Globus pallidus (tissue), 1 donor: ENCODE measurements at regions not wholly inside any gene's neighbourhood (a gene's known extent, or its start where the extent isn't known, plus 50 kb on each side); places are given as distances from the start of the nearest gene placed in this dataset.
"Not testable (repeated sequence)": the region's sequence is repeated elsewhere in the genome, so short reads cannot be mapped to it uniquely, and the experiment has no call there.

ENCODE experiments used
- DNase-seq: peaks from one replicate; pipeline ENCODE4 v3.0.0-alpha.2; 2015; ENCODE audit warnings: low spot score

- no peak for DNase-seq
Observed at GRCh38 chr20:48381353-48382120, 446.3 kb downstream of the PREX1 start.

DNA sequence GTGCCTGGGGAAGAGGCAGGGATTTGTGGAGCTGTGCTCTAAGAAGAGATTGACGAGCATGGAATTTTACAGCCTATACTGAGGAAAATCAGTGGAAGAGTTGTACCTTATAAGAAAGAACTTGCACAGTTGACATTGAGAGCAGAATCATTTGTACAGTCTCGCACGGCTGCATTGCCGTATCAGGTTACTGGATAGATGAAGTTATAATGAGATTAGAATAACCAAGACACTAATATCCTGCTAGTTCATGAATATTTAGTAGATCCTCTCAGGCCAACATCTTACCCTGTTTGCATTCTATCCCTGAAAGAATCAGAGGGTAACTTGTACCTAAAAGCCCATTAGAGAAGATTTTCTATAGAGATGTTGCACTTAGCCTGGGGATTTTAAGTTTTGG, 447.1 kb downstream of the PREX1 start:
- DNase-seq: no peak

DNA sequence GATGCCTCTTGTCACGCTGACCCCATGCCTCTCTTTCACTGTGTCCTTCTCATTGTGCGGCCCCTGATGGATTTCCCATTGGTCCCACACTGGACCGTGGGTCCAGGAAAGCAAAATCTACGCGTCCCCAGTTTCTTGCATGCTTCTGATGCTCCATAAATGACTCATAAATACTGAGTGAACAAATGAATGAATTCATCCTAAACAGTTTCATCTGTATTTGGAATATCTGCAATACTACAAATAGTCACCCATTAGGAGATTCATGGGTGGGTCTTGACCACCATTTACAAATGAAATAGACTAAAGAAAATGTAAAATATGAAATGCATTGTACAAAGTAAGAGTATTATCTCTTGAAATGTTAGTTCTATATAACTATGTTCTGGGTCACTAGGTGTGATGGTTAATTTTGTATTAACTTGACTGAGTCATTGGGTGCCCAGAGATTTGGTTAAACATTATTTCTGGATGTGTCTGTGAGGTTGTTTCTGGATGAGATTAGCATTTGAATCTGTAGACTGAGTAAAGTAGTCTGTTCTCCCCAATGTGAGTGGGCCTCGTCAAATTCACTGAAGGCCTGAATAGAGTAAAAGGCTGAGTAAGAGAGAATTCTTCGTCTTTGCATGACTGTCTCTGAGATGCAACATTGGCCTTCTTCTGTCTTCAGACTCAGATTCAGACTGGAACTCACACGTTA, 448.7 kb downstream of the PREX1 start:
- DNase-seq: no peak

DNA sequence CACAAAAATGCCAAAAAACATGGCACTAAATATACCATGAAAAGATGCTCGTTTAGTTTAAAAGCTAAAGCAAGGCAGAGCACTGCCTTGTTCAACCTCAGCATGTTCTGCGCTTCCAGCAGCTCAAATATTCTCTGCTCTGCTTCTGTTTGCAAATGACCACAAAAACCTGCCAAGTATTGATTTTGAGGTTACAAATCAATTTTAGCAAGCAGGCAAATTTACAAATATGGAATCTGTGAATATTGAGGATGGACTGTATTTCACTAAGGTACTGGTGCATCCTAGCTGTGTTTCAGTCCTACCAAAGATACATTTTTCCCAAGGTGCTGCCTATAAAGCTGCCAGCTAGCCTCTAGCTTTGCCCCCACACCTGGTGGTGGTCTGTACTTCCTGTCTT, 449.9 kb downstream of the PREX1 start:
- no peak for DNase-seq

GRCh38 chr20:48375804-48376203, 452.0 kb downstream of the PREX1 start:
- no peak for DNase-seq

GRCh38 chr20:48374991-48375595, 452.7 kb downstream of the PREX1 start:
- DNase-seq: no peak

DNA sequence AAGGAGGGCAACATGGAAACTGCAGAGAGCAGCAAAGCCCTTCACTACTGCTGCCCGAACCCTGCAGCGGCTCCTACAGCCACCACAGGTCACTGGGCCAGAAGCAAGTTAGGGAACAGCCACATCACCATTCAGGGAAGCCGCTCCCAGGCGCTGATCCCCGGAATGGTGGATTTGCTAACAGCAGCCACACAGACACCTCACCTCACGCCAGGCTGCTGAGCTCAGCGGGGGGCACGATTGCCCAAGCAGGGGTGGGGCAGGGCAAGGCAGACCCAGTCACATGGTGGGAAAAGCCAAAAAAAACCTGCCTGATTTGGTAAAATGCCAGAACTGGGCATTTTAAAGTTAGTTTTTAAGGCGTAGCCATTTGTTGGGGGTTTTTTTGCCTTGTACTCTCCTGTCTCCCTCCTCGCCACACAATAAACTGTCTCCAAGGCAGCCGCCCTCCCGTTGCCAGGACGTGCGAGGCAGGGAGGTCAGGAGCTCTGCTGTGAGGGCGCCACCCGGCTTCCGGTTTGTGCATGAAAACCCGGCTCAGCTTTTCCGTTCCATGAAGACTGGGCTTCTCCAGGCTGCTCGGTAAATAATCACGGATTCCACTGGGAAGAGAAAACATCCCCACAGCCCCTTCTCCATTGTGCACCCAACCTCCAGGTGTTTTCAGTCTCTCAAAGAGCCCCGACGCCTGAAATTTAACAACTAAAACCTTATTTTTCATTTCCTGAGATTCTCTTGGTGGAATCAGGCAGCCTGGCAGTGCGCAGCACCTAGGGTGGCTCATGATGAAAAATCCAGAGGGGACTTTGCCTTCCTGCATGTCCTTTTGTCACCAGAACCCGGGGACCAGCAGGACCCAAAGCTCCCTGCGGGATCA, 453.5 kb downstream of the PREX1 start:
- peak; percentile 25 for DNase-seq

GRCh38 chr20:48373555-48373934, 454.3 kb downstream of the PREX1 start:
- no peak for DNase-seq

DNA sequence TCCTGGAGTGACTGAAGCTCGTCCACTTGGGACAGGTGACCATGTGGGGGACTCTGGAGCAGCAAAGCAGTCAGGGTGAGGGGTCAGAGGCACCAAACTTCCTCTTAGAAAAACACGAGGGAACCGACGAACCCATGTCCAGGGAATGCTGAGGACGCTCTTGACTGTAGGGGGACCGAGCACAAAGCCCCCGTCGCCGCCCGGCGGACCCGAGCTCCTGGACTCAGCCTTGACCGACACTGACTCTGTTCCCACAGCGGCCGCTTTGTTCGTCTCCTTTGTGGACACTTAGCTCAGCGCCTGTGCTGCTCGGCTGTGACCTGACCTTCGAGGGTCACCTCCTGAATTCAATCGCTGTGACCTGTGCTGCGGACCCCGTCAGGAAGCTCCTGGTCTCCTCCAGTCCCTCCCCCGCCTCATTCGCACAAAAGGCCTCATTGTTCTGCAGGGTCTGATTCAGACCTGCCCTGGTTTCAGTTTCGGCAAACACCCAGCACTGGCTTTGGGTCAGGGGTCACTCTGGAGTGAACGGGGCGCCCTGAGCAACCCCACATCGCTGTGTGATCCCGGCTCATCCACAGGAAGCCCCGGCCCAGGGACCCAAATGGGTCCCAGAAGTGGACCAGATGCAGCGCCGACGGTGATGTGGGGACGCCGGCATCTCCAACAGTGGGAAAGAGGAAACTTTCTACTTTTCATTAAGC, 454.8 kb downstream of the PREX1 start:
- not testable (repeated sequence) for DNase-seq

- no peak for DNase-seq
Observed at GRCh38 chr20:48371211-48371610, 456.6 kb downstream of the PREX1 start.

- DNase-seq: not testable (repeated sequence)
Observed at GRCh38 chr20:48368580-48369021, 459.2 kb downstream of the PREX1 start.

DNA sequence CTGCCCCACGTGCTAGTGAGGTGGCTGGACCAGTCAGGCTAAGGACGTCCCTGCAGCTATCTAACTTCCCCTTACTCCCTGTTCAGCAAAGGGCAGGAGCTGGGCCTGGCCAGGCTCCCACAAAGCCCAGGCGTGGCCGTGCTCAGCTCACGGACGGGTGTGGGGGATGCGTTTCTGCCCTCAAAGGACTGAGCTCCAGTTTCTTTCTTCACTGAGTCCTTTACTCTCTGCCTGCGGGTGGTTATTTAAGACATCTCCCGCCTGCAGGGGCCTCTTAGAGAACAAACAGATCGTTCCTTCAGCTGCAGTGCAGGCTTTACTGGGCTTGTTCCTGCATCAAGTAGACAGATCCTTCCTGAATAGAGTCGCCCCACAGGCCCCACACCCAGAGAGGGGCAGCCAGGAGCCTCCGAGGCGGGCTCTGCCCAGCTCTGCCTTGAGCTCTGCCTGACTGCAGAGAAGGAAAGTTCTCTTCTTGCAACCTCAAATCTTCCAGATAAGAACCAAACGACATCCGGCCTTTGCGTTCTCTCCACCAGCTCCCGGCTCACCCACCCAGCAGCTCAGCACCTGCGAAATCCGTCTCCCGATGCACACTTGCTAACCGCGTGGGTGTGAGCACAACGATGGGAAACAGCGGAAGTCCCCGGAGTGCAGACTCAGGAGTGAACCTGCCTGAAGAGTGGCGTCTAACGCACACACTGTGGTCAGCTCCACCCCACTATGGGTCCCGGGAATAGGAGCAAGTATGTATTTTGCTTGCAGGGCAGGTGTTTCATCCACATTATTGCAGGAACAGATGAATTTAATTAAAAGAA, 460.0 kb downstream of the PREX1 start:
- not testable (repeated sequence) for DNase-seq

- no peak for DNase-seq
Observed at GRCh38 chr20:48366230-48366629, 461.6 kb downstream of the PREX1 start.

- no peak for DNase-seq
Observed at GRCh38 chr20:48364688-48365421, 462.9 kb downstream of the PREX1 start.

DNA sequence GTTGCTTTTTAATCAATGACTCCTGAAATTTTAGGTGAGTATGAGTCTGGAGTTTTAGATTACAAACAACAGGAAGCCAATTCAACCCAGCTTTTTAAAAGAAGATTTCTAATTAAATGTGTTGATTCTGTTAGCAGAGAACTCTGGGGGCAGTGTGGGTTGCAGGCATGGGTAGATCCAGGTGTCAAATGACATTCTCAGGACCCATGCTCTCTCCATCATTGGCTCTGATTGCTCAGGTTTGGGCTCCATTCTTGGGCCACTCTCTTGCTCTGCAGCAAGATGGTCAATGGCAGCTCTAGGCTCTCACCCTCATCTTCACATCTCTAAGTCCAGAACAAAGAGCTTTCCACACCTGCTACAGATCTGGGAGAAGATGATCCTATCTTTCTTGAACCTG, 463.7 kb downstream of the PREX1 start:
- DNase-seq: no peak

DNA sequence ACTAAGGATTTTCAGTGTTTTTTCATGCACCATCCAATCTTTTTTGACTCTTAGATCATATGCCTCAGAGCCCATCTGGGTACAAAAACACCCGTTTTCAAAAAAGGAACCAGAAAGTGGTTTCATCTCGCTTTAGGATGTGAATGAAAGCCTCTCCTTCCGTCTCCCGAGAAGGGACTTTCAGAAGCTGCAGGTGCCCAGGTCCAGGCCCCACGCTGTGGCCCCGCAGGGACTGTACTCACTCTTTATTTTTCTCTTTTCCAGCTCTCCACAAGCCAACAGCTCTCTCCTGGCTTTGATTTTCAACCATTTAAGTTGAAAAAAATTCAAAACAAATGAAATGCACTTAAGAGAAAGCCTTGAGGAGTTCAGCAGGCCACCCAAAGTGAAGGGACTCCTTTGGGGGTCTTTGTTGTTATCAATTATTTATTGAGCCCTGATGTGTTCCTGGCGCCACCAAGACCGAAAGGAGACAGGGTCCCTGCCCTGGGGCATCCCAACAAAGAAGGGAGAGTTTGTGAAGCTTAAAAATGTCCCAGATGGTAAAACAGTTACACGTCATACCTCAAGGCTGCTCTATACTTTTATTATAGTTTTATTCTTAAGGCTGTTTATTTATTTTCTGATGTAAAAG, 467.3 kb downstream of the PREX1 start:
- DNase-seq: no peak

- no peak for DNase-seq
Observed at GRCh38 chr20:48359692-48360341, 468.0 kb downstream of the PREX1 start.

- not testable (repeated sequence) for DNase-seq
Observed at GRCh38 chr20:48359055-48359390, 468.8 kb downstream of the PREX1 start.
